NCI-H2029 (cell line): ENCODE measurements at regions not wholly inside any gene's neighbourhood (a gene's known extent, or its start where the extent isn't known, plus 50 kb on each side); places are given as distances from the start of the nearest gene placed in this dataset.

Experiments used
- DNase-seq: peaks from one replicate; lab custom pipeline; 2025; lab: John Stamatoyannopoulos, UW

DNA sequence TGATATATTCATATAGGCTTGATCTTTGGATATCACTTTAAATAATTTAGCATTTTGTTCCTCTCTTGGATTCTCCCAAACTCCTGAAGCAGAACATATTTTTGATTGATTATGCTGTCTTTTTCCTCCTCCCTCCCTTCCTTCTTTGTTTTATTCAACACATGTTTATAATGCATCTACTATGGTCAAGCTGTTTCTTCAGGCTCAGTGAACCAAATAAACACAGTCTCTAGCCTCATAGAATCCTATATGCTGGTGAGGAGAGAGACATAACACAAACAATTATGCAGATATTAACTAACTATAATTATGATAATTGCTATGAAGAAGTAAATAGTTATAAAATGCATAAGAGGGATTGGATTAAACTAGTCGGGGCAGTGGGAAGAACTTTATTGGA is 1023.6 kb upstream of the RAG2 start:
- no peak for DNase-seq

DNA sequence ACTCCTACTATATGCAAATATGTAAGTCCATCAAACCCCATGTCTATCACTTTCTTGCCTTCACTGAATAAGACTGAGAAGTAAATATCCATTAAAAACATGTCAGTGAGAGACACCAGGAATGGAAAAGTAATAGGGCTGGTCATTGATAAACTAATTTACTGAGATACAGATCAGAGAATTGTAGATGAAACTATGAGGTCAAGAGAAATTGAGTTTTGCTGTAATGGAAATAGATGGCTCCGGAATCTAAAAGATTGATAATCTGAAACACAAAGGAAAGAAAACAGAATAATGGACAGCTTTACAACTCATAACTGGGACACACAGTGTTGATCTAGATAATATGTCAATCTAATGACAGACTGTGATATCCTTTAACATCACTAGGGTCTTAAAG is 1018.3 kb upstream of the RAG2 start:
- DNase-seq, result no peak

GRCh38 chr11:37613031-37613430 is 1015.0 kb upstream of the RAG2 start:
- DNase-seq, result no peak

GRCh38 chr11:37612146-37612545 is 1014.1 kb upstream of the RAG2 start:
- no peak for DNase-seq

DNA sequence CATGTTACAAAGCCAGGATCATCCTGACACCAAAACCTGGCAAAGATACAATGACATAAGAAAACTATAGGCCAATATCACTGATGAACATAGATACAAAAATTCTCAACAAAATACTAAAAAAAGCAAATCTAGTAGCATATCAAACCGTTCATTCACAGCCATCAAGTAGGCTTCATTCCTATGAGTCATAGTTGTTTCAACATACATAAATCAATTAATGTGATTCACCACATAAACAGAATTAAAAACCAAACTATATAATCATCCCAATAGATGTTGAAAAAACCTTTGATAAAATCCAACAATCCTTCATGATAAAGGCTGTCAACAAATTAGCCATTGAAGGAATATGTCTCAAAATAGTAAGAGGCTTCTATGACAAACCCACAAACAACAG is 1007.2 kb upstream of the RAG2 start:
- no peak for DNase-seq

DNA sequence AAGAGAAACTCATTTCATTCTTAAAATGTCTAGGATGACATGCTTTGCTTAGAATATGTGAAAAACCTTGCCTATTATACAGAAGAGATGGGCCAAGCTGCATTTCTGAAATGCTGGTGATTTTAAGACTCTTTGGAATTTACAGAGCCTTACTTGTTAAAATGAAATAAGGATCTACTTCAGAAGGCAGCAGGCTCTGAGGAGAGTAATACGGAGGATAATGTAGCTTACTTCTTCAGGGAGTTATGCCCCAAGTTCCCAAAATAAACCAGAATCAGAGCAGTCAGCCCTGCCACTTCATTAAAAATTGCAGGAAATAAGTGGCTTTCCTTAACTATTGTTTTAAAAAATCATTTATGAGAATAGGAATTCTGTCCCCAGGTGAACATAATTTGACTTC is 1000.3 kb upstream of the RAG2 start:
- no peak for DNase-seq

DNA sequence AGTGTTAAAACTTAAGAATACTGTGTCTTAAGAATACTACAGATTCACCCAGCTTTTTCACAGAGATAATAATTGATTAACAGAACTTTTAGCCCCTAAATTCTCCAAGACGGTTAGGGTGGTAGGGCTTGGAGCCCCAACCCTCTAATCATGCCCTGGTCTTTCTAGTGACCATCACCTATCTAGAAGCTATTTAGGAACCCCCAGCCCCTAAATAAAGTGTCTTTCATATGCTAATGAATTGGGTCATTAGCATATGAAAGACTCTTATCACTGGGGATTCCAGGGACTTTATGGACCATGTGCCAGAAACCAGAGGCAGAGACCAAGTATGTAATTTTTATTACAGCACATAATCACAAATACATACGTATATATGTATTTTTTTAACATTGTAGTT is 999.7 kb upstream of the RAG2 start:
- DNase-seq, result no peak

GRCh38 chr11:37595845-37596244 is 997.8 kb upstream of the RAG2 start:
- no peak for DNase-seq

GRCh38 chr11:37574361-37574760 is 976.3 kb upstream of the RAG2 start:
- DNase-seq, result no peak

GRCh38 chr11:37572491-37573171 is 974.6 kb upstream of the RAG2 start:
- no peak for DNase-seq

DNA sequence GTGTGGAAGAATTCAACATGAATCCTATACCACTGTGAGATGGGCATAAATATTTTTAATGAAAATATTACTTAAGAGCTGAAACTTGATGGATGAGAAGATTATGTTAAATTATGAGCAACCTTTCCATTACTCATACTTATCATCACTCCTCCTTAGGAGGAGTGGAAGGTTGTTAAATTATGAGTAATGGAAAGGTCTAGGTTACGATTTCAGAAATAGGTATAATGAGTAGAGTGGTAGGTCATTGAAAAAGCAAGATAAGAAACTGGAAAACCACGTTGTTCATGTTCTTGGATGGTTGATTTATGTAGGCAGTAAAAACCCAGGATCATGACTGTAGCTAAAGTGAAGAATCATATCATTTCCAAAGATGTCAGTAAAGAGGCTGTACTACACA is 973.2 kb upstream of the RAG2 start:
- DNase-seq, result no peak

DNA sequence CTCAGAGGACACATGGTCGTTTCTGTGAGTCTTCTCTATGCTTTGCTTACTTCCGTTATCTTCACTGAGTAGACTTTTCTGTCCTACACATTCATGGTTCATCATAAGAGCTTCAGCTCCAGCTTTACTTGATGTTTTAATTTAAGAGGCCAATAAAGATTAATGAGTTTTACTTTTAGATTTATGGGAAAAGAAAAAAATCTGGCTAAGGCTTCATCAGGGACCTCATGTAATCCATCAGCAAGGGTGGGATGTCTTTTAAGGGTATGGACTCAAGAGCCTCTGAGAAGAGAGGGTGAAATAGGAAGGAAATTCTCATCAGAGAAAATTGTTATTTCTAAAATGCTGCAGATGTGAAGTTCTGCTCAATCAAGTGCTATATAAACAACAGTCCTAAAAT is 963.0 kb upstream of the RAG2 start:
- DNase-seq, result no peak

DNA sequence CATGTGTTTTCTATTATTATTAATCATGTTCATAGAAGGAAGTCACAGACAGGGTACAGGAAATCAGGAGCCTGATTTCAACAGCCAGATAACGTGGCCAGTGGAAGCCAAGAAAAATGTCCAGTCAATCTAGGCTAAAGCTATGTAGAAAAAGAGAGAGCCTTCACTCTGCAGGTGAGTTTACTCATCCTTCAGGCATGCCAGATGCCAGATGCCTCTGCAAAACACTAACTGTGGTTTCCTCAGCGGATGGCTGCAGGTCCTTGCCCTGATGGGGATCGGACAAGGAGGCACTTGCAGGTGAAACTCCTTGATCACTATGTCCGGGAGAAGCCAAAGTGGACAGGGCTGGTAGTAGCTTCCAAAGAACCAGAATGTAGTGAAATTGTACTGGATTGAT is 962.3 kb upstream of the RAG2 start:
- DNase-seq, result no peak

- DNase-seq, result no peak
Observed at GRCh38 chr11:37558619-37559210, 960.7 kb upstream of the RAG2 start.

GRCh38 chr11:37557990-37558389 is 960.0 kb upstream of the RAG2 start:
- DNase-seq, result no peak

GRCh38 chr11:37552284-37552683 is 954.2 kb upstream of the RAG2 start:
- no peak for DNase-seq

- DNase-seq, result no peak
Observed at GRCh38 chr11:37544491-37544890, 946.5 kb upstream of the RAG2 start.

GRCh38 chr11:37533830-37534229 is 935.8 kb upstream of the RAG2 start:
- DNase-seq, result no peak

- DNase-seq, result no peak
Observed at GRCh38 chr11:37533087-37533486, 935.1 kb upstream of the RAG2 start.

- no peak for DNase-seq
Observed at GRCh38 chr11:37532271-37532670, 934.2 kb upstream of the RAG2 start.

DNA sequence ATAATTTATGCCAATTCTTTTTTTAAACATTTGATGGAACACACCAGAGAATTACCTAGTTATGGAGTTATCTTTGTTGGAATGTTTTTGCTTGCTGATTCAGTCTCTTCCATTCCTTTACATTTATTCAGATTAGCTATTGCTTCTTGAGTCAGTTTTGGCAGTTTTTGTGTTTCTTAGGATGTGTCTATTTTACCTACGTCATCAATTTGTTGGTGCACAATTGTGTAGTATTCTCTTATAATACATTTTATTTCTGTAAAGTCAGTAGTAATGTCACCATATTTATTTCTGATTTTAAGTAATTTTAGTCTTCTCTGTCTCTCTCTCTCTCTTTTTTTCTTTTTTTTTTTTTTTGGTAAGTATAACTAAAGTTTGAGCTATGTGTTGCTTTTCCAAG is 929.5 kb upstream of the RAG2 start:
- DNase-seq, result no peak

DNA sequence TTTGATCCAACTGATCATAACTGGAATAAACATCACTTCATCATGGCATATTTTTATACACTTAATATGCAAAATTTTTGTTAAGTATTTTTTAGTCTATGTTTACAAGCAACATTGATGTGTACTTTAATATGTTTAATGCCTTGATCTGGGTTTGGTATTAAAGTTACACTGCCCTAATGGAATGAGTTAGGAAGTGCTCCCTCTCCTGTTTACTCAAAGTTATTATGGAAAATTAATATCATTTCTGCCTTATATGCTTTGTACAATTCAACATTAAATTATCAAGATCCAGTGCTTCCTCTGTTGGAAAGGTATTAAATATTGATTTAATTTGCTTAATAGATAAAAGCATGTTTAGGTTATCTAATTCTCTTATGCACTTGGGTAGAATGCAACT is 927.3 kb upstream of the RAG2 start:
- DNase-seq, result no peak

- no peak for DNase-seq
Observed at GRCh38 chr11:37519781-37520180, 921.7 kb upstream of the RAG2 start.

DNA sequence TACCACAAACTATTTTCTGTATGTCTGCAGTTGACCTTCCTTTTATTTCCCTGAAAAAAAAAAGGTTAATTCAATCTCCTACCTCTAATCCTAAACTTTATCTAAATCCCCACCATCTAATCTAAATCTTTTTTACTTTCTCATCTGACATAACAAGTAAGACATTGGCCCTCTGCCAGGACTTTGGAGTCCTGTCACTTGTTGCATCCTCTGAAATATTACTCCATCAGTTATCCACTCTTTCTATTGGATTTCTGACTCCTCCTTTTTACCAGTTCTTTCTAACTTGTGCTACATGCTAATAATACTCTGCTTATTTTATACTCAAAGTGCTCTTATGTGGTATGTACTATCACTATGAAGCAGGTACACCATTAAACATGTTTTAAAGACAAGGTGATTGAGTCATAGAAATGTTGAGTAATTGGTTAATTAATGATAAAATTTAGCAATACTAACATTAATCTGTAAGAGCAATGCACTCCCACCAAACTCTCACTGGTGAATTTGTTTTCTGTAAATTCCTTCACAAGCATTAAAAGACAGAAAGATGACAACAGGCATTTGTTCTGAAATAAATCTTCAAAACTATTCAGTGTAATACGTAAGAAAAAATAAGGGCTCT is 914.2 kb upstream of the RAG2 start:
- no peak for DNase-seq
